Mesothelial cell of epicardium (in vitro differentiated cells): ENCODE measurements at regions not wholly inside any gene's neighbourhood (a gene's known extent, or its start where the extent isn't known, plus 50 kb on each side); places are given as distances from the start of the nearest gene placed in this dataset.

Experiments used
- DNase-seq, 2 experiments: peaks; one replicate each; pipeline ENCODE4 v3.0.0; 2021; ENCODE audit warnings: low spot score in 2 of 2; ENCODE audit not compliant: unreplicated experiment in 2 of 2
- H3K27ac Mint-ChIP-seq: 2 replicates; pipeline ENCODE4 v1.8.0; 2021; ENCODE audit warnings: mixed read lengths
- H3K27me3 Mint-ChIP-seq: 2 replicates; pipeline ENCODE4 v1.8.0; 2021; ENCODE audit warnings: low read depth, mixed read lengths
- H3K36me3 Mint-ChIP-seq: 2 replicates; pipeline ENCODE4 v1.8.0; 2021; ENCODE audit warnings: mixed read lengths
- H3K4me1 Mint-ChIP-seq: 2 replicates; pipeline ENCODE4 v1.8.0; 2021; ENCODE audit warnings: mixed read lengths
- H3K4me3 Mint-ChIP-seq: 2 replicates; pipeline ENCODE4 v1.8.0; 2021; ENCODE audit warnings: mild to moderate bottlenecking, moderate library complexity, mixed read lengths
- H3K9me3 Mint-ChIP-seq: 2 replicates; pipeline ENCODE4 v1.8.0; 2021; ENCODE audit warnings: mixed read lengths
- TF ChIP-seq, protein P1 (sequence below): fragments of 200-600 bp; sonication (generic); IDR thresholded peaks from one replicate; pipeline ENCODE4 v1.5.0; 2021; ENCODE audit warnings: antibody characterized with exemption; ENCODE audit not compliant: unreplicated experiment

- H3K27ac Mint-ChIP-seq, result no peak overlapping the region
- peaks cover 3% of the 10 kb centered on the region for H3K4me1 Mint-ChIP-seq
- H3K9me3 Mint-ChIP-seq, result peaks cover 4% of the 10 kb centered on the region
- DNase-seq, result no peak
- H3K27me3 Mint-ChIP-seq, result no peaks in the 10 kb centered on the region
- H3K36me3 Mint-ChIP-seq, result no peaks in the 10 kb centered on the region
- TF ChIP-seq, protein P1, sequence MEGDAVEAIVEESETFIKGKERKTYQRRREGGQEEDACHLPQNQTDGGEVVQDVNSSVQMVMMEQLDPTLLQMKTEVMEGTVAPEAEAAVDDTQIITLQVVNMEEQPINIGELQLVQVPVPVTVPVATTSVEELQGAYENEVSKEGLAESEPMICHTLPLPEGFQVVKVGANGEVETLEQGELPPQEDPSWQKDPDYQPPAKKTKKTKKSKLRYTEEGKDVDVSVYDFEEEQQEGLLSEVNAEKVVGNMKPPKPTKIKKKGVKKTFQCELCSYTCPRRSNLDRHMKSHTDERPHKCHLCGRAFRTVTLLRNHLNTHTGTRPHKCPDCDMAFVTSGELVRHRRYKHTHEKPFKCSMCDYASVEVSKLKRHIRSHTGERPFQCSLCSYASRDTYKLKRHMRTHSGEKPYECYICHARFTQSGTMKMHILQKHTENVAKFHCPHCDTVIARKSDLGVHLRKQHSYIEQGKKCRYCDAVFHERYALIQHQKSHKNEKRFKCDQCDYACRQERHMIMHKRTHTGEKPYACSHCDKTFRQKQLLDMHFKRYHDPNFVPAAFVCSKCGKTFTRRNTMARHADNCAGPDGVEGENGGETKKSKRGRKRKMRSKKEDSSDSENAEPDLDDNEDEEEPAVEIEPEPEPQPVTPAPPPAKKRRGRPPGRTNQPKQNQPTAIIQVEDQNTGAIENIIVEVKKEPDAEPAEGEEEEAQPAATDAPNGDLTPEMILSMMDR, result no peak
- H3K4me3 Mint-ChIP-seq, result no peak overlapping the region
Measured at GRCh38 chr18:40937386-40937785, 1017.6 kb upstream of the PIK3C3 start.

GRCh38 chr18:40935423-40935822 lies 1019.6 kb upstream of the PIK3C3 start:
- peaks cover 3% of the 10 kb centered on the region for H3K4me1 Mint-ChIP-seq
- no peaks in the 10 kb centered on the region for H3K36me3 Mint-ChIP-seq
- peaks cover 4% of the 10 kb centered on the region for H3K9me3 Mint-ChIP-seq
- H3K4me3 Mint-ChIP-seq, result no peak overlapping the region
- no peaks in the 10 kb centered on the region for H3K27me3 Mint-ChIP-seq
- H3K27ac Mint-ChIP-seq, result no peak overlapping the region
- DNase-seq, result no peak
- TF ChIP-seq, protein P1, result peak; percentile 53

- H3K4me1 Mint-ChIP-seq, result peaks cover 3% of the 10 kb centered on the region
- H3K36me3 Mint-ChIP-seq, result no peaks in the 10 kb centered on the region
- DNase-seq, result no peak
- no peak overlapping the region for H3K4me3 Mint-ChIP-seq
- TF ChIP-seq, protein P1, result no peak
- peaks cover 4% of the 10 kb centered on the region for H3K9me3 Mint-ChIP-seq
- H3K27me3 Mint-ChIP-seq, result no peaks in the 10 kb centered on the region
- no peak overlapping the region for H3K27ac Mint-ChIP-seq
Measured at GRCh38 chr18:40932862-40933261, 1022.2 kb upstream of the PIK3C3 start.

DNA sequence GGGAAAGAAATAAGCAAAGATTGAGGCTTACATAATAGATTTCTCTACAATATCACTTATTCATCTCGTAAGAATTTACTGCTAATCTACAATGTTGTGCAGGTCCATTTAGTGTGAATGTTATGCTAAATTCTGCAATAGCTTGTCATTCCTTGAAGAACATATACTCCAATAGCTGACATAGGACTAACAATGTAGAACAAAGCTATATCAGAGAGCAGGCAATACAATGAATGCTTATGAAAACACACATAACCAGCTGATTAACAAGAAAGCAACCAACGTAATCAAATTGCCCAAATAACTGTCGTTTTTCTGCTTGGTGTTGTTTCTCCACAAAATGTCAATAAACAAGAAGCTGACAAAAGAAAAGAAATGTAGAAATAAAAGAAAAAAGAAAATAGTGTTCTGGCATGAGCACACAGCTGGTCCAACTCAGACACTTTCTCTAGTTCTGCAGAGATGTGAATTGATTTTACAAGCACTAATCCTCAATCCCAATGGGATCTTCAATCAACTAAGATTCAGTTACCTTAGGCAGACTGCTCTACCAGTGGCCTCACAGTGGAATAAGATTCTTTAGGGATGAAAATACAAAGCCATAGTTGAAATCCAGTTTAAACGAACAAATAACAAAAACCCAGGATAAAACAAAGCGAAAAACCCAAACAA lies 1024.7 kb upstream of the PIK3C3 start:
- H3K27me3 Mint-ChIP-seq, result no peaks in the 10 kb centered on the region
- DNase-seq, result no peak
- H3K27ac Mint-ChIP-seq, result no peak overlapping the region
- TF ChIP-seq, protein P1, result no peak
- H3K36me3 Mint-ChIP-seq, result no peaks in the 10 kb centered on the region
- no peaks in the 10 kb centered on the region for H3K9me3 Mint-ChIP-seq
- no peak overlapping the region for H3K4me3 Mint-ChIP-seq
- H3K4me1 Mint-ChIP-seq, result peaks cover 15% of the 10 kb centered on the region

DNA sequence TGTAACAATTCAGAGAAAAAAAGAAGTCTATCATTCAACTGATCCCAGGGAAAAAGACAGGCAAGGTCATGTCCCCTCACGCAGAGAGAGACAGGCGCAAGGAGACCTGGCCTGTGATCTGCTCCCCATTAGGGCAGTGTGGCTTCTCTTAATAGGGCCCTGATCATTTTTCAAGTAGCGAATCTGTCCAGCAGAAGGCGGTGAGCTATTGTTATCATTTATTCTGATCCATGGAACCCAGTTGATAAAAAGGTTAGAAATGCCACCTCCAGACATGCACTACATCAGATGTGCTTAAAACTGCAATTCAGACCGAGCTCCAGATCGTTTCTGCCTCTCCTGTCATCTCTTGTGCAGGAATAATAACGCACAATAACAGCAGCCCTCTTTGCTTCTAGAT lies 1025.6 kb upstream of the PIK3C3 start:
- DNase-seq, result no peak
- H3K9me3 Mint-ChIP-seq, result no peaks in the 10 kb centered on the region
- no peak overlapping the region for H3K4me3 Mint-ChIP-seq
- H3K27ac Mint-ChIP-seq, result no peak overlapping the region
- peaks cover 23% of the 10 kb centered on the region for H3K4me1 Mint-ChIP-seq
- no peaks in the 10 kb centered on the region for H3K36me3 Mint-ChIP-seq
- H3K27me3 Mint-ChIP-seq, result no peaks in the 10 kb centered on the region
- TF ChIP-seq, protein P1, result no peak
